HUDEP-2 (cell line): ENCODE measurements at regions not wholly inside any gene's neighbourhood (a gene's known extent, or its start where the extent isn't known, plus 50 kb on each side); places are given as distances from the start of the nearest gene placed in this dataset.

Experiments
- DNase-seq, 76 experiments: peaks; one replicate each; lab custom pipeline; 2025; ENCODE audit not compliant: unreplicated experiment in 76 of 76; lab: John Stamatoyannopoulos, UW

DNA sequence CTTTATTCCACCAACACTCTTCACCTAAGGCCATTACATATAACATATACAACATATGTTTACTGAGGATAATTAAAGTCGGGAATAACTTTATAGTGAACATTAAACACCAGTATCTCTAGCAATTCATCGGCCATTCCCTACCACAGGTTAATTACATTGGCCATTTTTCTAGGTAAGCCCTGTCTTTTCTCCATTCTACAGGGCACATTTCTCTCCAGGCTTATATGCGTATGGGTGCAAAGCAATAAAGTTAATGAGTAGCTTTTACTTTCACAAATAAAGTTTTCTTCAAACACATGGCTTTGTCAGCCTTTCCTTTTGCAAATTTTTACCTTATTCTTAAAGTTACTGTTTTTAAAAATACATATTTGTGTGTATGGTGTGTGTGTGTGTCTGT, 111.9 kb upstream of the IQCM start:
- DNase-seq, result no peak

DNA sequence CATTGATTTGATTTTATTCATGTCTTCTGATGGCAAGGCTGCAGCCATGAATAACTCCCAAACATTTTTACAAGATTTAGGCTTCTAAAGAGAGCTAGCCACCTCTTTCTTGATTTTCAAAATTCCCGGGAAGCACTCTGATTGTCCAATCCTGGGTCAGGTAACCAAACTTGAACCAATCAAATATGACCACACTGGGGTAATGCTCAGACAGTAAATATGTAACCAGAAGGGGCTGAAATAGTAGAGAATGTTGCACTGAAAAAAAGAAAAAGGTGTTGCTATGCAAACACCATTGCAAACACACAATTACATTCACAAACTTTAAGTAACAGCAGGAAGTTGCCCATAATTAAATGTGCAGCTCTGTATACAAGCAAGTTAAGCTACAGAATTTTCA, 112.9 kb upstream of the IQCM start:
- DNase-seq, result no peak

DNA sequence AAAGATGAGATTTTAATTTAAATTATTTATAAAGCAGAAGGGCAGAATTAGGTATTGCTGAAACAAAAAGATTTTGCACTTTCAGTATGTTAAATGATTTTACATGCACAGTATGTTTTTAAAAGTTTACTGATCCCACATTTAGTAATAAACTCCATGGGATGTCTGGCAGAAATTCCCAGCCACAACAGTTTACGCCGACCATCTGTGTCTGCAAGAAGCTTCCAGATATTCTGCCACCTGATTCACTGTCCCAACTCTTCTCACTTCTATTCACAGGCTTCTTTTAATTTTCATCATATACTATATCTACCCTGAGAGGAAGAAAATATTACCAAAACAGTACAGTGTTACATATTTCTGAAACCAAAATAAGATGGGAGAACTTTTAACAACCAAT, 115.8 kb upstream of the IQCM start:
- DNase-seq, result no peak

DNA sequence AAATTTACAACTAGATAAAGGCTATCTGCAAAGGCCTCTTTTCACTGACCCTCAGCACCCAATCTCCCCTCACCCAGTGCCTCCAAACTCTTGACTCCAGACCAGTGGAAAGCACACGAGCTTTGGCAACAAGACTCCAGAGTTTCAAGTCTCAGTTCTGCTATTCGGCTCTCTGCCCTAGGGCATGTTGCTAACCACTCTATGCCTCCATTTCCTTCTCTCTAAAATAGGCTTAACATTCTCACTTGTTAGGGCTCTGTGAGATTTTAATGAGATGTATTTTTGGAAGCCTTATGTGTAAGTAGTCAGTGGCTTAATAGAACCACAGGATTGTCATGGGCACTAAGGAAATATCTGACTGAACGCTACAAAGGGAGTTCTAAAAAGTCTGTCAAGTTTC, 116.5 kb upstream of the IQCM start:
- DNase-seq, result no peak

DNA sequence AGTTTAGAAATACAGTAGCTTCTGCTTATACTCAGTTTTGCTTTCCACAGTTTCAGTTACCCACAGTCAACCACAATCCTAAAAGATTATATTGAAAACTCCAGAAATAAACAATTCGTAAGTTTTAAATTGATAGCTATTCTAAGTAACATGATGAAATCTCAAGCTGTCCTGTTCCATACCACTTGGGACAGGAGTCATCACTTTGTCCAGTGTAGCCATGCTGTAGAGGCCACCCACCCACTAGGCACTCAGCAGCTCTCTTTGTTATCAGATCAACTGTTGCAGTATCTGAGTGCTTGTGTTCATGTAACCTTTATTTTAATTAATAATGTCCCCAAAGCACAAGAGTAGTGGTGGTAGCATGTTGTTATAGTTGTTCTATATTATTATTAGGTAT, 117.5 kb upstream of the IQCM start:
- DNase-seq, result no peak

DNA sequence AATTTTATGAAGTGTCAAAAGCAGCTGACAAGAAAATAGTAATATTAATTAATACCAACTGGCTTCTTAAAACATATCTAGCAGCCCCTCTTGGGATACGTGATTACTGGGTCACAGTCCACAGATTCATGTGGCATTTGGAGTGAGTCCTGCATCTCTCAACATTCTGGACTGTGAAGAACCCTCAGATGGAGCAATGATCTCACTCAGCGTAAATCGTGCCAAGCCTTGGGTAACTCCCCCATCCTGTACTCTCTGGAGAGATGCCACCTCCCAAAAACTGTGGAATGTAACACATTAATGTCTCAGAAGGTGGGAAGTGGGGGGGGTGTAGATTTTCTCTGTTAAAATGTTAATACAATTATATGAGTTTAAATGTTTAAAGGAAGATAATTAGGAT, 118.2 kb upstream of the IQCM start:
- DNase-seq, result no peak

DNA sequence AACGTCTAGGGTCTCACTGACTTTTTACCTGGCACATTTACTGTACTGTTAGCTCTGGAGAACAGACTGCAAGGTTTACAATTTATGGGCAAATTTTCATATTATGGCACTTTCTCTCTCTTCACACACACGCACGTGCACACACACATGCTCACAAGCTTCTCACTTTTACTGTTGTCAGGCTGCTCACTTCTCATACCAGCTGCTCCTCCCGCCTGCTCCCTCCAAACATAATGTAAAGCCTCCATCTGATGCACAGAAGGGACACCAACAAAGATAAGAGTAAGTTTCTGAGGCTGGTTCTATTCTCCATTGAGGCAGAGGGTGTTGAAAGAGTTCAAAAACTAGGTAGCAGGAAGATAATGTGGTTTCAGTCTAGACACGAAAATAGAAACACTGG, 128.9 kb upstream of the DCLK2 start:
- no peak for DNase-seq

DNA sequence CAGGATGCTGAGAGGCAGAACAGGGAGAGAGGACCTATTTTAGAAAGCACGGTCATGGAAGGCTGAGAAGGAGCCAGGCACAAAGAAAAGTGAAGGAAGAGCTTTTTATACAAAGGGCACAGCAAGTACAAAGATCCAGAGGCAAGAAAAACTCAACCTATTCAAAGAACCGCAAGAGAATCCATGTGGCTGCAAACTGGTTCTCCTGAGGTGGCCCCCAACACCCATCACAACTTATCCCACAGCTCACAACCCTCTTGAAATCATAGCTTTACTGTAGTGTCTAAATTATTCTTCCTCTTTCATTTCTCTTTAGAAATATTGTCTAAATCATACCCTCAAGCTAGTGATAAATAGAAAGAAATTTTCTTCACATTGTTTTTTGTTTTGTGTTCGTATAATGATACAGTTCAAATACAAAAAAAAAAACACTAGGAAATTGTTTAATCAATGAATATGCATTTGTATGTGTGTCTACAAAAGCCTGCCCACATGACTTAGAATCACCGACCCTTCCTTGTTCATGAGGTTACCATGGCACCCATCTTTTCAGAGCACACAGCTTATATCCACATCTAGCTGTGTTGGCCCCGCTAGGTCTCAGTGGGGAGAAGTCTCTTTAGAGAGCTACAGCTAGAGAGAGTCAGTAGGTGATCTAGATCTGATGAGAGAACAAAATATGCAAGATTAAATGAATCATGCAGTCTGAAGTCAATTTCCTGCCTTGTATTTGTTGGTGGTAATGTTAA, 126.9 kb upstream of the DCLK2 start:
- DNase-seq, result no peak

GRCh38 chr4:149952101-149952500, 126.1 kb upstream of the DCLK2 start:
- DNase-seq, result no peak

GRCh38 chr4:149952716-149953115, 125.5 kb upstream of the DCLK2 start:
- DNase-seq, result no peak

DNA sequence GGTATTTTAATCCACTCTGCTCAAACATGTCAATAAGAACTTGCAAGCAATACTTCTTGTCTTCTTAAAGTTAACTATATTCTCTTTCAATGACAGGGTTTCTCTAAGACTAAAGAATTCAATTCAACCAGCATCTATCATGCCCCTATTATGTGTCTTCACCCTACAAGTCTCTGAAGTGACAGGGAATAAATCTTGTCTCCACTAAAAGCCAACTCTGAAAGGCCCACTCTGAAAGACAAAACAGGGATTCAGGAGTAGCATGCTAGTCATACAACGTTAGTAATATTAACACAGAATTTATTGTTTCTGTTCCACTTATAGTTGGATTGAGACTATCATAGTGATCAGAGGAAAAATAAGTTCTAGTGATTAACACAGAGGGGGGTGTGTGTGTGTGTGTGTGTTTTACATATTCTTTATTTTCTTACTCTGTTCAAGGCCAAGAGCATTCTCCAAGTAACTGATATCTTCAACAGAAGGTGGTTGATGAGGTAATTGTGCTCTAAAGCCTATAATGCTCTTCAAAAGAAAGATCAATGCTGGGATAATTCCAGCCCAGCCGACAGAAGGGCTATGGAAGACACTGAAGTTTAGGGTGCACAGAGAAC, 122.4 kb upstream of the DCLK2 start:
- no peak for DNase-seq

DNA sequence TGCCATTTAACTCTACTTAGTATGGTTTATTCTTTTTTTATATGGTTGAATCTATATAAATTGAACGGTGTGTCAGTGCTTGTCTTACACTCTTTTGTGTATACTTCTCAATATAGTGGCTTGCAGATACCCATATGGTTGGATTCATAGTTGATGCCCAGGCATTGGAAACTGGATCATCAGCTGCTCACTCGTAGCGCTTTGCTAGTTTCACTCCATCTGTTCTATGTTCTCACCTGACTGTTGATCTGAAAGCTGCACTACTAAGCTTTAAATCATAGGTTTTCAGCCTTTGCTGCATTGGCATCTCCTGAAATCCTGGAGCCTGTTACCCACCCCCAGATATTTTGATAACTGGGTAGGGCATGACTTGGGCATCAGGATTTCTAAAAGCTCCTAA, 121.6 kb upstream of the DCLK2 start:
- no peak for DNase-seq

DNA sequence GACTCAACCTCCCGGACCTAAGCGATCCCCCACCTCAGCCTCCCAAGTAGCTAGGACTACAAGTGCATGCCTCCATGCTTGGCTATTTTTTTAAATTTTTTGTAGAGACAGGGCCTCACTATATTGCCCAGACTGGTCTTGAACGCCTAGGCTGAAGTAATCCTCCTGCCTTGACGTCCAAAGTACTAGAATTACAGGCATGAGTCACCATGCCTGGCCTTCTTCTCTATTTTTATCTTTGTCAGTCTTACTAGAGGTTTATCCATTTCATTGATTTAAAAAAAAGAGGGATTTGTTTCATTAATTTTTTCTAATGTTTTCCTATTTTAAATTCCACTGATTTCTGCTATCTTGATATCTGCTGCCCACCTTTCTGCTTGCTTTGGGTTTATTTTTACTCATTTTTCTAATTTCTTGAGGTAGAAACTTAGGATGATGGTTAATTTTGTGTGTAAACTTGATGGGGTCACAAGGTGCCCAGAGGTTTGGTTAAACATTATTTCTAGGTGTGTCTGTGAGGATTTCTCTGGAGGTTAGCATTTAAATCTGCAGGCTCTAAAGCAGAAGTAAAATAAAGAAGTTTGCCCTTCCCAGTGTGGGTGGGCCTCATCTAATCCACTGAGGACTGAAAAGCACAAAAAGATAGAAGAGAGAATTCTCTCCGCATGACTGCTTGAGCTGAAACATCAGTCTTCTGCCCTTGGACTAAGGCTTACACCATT, 116.2 kb upstream of the DCLK2 start:
- DNase-seq, result no peak

DNA sequence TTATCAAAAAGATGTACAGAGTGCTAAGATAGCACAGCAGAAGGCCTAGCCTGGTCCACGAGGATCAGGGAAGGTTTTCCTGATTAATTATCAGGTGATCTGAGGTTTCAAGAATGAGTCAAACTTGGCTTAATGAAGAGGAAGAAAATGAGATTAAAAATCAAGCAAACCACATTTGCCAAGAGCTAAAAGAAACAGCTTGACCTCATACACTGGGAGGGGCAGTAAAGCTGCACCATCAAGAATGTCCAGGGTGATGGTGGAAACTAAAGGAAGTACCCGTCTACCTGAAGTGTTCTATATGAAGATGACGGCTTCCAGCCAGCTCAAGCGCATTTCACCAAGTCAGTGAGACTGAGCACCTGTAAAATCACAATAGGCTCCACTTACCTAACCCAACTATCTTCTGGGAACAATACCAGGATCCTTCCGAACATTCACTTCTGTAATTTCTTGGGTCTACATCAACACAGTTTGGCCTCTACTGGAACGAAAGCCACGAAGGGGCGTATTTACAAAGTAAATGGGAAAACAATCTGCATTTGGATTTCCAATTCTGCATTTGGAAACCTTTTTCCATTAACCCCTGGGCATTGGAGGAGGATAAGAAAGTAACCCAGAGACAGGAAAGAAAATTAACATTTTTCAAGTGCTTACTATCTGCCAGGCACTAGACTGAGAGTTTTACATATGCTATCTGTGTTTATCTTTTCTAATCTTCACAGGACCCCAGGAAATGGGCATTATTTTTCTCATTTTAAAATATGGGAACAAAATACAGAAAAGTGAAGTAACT, 114.0 kb upstream of the DCLK2 start:
- DNase-seq, result no peak

DNA sequence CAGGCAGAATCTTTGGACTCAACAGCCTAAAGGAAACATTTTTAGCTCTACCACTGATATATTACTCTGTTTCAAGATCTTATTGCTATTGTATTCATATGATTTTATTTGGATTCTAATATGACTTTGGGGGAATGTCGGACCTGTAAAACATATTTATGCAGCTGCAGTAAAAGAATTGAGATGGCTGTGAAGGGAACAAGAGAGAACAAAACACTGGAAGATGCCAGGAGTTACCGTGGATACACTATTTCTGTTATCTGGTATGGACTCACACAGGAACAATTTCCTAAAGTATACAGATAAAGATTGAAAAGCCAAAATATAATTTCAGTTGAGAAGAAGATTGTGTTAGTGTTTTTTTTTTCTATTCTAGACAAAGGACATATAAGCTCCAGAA, 113.0 kb upstream of the DCLK2 start:
- DNase-seq, result no peak

DNA sequence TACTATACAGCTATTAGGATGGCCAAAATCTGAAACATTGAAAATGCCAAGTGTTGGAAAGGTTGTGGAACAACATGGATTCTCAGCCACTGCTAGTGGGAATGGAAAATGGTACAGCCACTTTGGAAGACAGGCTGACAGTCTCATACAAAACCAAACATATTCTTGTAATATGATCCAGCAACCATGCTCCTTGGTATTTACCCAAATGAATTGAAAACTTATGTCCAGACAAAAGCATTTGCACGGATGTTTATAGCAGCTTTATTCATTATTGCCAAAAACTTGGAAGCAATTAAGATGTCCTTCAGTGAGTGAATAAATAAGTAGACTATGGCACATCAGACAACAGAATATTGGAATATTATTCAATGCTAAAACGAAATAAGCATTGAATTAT, 105.8 kb upstream of the DCLK2 start:
- DNase-seq, result no peak

DNA sequence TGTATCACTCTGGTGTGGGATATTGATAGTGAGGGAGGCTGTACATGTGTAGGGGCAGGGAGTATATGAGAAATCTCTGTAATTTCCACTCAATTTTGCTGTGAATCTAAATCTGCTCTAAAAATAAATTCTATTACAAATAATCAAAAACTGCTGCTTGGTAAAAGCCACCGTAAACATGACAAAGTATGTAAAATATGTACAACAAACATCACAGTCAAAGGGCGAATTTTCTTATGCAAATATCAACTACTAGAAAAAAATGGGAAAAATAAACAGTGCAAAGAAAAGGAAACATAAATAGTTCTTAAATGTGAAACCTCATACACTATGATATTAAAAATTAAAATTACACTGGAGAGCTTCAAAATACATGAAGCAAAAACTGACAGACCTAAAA, 105.1 kb upstream of the DCLK2 start:
- no peak for DNase-seq

DNA sequence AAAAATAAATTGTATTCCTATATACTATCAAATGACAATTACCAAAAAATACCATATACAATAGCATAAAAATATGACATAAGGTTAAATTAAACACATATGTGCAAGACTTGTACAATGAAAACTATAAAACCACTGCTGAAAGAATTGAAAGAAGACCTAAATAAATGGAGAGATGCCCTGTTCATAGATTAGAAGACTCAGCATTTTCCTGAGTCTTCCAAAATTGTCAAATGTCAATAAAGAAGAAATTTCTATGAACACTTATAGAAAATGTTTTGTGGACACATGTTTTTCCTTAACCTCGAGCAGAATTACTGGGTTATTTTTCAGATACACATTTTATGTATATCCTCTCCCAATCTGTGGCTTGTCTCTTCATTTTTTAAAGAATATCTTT, 103.1 kb upstream of the DCLK2 start:
- DNase-seq, result no peak

DNA sequence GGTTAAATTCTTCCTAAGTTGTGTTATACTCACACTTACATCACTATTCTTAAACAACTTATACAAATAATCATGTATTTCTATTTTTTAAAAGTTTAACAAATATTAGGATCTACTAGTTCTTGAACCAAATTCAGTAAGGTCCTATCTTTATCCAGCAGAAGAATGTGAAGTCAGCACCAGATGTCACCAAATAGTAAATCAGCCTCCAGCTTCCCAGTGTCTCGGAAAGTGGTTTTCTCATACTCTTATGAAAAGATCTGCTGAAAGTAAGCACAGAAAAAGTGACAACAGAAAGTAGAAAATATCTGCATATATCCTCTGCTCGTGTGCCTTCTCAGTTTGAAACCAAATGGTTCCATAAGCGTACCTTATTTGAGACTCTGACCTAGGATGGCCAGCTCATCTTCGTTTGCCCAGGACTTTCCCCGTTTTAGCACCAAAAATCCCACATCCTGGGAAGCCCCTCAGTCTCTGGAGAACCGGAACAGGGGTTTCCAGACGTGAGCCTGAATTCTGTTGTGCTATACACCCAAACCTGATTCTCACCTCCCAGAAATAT, 98.0 kb upstream of the DCLK2 start:
- no peak for DNase-seq

DNA sequence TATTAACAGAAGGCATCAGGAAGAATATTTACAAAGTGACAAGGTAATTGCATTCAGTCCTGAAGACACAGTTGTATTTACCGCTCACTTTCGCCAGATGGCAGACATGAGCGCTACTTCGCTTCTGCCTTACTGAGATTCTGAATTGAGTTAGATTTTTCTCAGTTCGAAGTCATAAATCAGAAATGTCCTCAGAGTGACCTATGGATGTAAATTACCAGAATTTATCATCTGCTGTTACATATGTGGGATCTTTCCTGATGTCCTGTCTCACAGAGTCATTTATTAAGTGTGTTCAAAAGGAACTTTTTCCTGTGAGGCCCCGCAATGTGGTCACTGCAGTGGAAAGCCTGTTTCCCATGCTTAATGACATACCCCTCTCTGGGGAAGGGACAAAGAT, 97.3 kb upstream of the DCLK2 start:
- DNase-seq, result peak in 27 of 76 experiments; percentile 0 to 33 (median 8)

- DNase-seq, result no peak
Observed at GRCh38 chr4:149983401-149983800, 94.8 kb upstream of the DCLK2 start.
